ENCODE measurements at regions not wholly inside any gene's neighbourhood (a gene's known extent, or its start where the extent isn't known, plus 50 kb on each side); places are given as distances from the start of the nearest gene placed in this dataset.
"Not testable (repeated sequence)": the region's sequence is repeated elsewhere in the genome, so short reads cannot be mapped to it uniquely, and the experiment has no call there.

DNA sequence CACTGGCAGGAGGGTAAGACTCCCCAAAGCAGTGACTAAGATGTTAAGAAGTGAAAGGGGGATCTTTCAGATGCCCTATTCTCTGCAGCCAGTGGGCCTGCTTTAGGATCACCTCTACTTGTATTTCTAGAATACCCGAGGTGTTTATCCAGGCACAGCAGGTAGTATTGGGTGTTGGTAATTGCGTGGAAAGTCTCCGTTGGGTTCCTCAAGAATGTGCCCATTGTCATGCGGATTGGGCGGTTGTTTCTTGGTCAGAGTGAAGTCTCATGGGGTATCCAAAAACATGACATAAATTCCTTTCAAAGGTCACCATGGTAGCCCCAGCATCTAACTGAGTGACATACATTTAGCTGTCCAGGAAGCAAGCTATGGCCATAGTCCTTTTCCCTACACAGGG lies 308.8 kb downstream of the RPIA start:
- DNase-seq (ENCODE audit: extremely low spot score): no peak
- TF ChIP-seq, protein P1, sequence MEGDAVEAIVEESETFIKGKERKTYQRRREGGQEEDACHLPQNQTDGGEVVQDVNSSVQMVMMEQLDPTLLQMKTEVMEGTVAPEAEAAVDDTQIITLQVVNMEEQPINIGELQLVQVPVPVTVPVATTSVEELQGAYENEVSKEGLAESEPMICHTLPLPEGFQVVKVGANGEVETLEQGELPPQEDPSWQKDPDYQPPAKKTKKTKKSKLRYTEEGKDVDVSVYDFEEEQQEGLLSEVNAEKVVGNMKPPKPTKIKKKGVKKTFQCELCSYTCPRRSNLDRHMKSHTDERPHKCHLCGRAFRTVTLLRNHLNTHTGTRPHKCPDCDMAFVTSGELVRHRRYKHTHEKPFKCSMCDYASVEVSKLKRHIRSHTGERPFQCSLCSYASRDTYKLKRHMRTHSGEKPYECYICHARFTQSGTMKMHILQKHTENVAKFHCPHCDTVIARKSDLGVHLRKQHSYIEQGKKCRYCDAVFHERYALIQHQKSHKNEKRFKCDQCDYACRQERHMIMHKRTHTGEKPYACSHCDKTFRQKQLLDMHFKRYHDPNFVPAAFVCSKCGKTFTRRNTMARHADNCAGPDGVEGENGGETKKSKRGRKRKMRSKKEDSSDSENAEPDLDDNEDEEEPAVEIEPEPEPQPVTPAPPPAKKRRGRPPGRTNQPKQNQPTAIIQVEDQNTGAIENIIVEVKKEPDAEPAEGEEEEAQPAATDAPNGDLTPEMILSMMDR (IDR thresholded peaks at IDR 0.05; ENCODE audit: control extremely low read depth, extremely low read depth, low read depth, missing control alignments): no peak
- CTCF ChIA-PET: no interaction called here
- POLR2A ChIA-PET: no interaction called here

DNA sequence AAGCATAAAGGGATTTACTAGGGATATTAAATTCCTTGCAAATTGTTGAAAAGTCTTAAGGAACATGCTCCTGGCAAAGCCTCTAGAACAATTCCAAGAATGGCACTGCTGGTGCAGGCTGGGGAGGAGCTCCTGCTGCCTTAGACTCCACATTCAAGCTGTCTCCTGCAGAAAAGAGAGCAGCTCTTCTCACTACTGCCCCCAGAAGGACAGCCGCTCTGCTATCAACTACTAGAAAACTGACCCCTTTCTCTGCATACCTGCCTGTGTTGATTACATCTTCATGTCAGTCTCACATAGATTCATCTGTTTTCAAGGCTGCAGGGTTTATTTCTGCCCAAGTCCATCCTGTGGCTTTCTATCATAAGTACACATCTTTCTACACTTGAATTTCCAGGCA lies 312.8 kb downstream of the RPIA start:
- DNase-seq (ENCODE audit: extremely low spot score); CTCF ChIA-PET; POLR2A ChIA-PET: not testable (repeated sequence)

DNA sequence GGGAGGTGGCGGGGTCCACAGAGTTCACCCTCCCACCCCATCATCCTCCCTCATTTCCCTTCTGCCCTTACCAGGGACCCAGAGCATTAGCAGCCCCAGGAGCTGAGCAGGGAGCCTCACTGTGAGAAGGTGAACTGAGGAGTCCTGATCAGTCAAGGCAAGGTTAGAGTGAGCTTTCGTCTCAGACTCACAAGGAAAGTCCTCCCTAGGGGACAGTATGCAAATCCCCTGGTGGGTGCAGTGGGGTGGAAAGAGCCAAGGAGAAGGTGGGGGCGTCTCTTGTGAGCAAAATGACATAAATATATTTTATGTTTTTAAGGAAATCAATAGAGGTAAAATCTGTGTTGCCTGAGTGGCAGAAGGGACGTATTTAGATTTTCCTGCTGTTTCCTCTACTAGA lies 329.1 kb downstream of the RPIA start:
- CTCF ChIA-PET; DNase-seq (ENCODE audit: extremely low spot score); POLR2A ChIA-PET: not testable (repeated sequence)

DNA sequence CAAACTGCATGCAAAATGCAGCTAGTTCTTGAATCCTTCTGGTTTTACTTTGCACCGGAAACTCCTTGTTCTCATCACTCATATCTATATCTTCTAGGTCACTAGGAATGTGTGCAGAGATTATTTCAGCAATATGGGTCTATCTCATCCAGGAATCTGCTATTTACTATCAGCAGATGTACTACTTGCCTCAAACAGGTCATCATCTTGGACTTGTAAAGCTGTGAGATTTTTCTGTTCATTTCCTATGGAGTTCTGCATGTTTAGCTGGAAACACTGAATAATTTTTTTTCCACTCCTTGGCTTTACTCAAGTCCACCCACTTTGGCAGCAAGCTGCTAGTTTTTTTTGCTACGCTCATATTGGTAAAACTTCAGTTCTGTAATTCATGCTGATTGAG lies 334.8 kb downstream of the RPIA start:
- CTCF ChIA-PET, POLR2A ChIA-PET: not testable (repeated sequence)

DNA sequence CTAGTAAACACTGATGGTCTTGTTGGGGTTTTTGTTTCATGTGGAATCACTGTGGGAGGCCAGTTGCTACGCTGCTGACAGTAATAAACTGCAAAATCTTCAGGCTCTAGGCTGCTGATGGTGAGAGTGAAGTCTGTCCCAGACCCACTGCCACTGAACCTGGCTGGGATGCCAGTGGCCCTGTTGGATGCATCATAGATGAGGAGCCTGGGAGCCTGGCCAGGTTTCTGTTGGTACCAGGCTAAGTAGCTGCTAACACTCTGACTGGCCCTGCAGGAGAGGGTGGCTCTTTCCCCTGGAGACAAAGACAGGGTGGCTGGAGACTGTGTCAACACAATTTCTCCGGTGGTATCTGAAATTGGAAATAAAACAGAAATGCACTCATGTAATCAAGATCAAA lies 335.6 kb downstream of the RPIA start:
- not testable (repeated sequence) for DNase-seq (ENCODE audit: extremely low spot score)
- ChIA-PET POLR2A (interaction anchor here (0.8 to 0.9 kb wide), 4 partner anchors 168 to 195 kb away, joined by 3 to 11 read pairs (median 6); no protein-coding TSS in a partner anchor), CTCF (interaction anchor here (1.0 kb wide), 1 partner anchor 167 kb away, joined by 3 read pairs; no protein-coding TSS in a partner anchor)

More for the DNA sequence above, 334.8 kb downstream of the RPIA start:
- DNase-seq (ENCODE audit: extremely low spot score): not testable (repeated sequence)

DNA sequence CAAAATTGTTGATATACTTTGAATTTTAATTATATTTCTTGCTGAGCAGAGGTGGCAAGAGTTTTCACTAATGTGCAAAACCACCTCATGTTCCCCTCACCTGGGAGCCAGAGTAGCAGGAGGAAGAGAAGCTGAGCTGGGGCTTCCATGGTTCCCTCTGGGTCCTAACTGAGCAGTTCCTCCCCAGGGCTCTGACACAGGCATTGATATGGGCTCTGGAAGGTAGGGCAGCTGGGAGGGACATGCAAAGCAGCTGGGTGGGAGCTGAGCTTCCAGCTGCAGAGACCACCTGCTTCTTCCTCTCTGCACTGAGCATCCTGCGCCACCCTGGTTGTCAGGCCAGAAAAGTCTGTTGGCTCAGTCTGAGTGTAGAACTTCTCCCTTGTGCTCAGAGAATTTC lies 336.1 kb downstream of the RPIA start:
- CTCF ChIA-PET: interaction anchor here (1.0 kb wide), 1 partner anchor 168 kb away, joined by 3 read pairs; no protein-coding TSS in a partner anchor
- DNase-seq (ENCODE audit: extremely low spot score): not testable (repeated sequence)
- POLR2A ChIA-PET: interaction anchor here (0.8 to 0.9 kb wide), 4 partner anchors 168 to 196 kb away, joined by 3 to 11 read pairs (median 6); no protein-coding TSS in a partner anchor

DNA sequence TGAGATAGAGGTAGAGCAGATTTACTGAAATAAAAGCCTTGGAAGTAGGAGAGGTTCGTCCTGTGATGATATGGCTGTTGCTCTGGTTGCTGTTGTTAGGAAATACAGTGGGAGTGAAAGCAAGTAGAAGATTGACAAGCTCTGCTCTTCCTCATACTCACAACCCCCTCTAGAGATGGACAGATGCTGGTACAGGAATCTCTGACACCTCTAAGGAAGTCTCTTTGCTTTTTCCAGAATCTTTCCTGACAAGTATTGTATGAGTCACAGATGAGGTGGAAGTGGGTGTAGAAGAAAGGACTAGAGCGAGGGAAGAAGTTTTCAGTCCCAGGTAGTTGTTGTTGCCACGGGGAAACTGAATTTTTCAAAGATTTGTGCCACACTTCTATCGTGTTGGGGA lies 337.8 kb downstream of the RPIA start:
- ChIA-PET POLR2A (interaction anchor here (0.7 kb wide), 1 partner anchor 182 kb away, joined by 3 read pairs; no protein-coding TSS in a partner anchor), CTCF (interaction anchor here (1.1 to 2.1 kb wide), 3 partner anchors 171 to 199 kb away, joined by 3 to 10 read pairs (median 3); no protein-coding TSS in a partner anchor)
- DNase-seq (ENCODE audit: extremely low spot score): not testable (repeated sequence)

DNA sequence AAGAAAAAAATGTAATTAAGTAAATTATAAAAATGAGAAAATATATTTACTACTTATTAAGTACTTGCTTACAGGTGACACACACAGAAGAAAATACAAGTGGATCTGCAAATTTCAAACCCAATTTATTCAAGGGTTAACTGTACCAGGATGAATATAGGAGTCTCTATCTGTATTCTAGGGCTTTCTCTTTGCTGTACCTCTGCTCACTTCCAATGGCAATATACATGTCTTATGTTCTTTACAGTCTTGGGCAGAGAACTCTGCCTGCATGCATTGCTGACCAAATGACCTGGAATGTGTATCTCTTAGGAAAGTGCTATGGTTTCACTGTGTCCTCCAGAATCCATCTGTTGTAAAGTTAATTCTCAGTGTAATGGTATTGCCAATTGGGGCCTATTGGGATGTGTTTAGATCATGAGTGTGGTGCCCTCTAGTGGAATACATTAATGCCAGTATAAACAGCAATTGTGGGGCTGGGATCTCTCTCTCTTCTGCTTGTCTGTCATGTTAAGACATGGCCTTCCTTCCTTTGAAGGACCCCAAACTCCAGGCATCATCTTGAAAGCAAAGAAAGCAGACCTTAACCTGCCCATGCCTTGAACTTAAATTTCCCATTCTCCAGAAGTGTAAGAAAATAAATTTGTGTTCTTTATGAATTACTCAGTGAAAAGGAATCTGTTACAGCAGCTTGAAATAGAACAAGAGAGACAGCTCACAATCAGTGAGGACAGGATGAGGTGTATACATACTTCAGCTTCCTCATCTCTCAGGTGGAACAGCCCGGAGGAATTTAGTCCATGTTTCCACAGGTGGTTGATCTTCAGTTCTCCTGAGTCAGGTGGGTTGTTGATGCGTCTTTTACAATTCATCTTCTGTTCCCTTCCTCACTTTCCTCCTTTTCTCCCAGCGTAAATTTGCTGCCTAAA lies 356.9 kb downstream of the RPIA start:
- POLR2A ChIA-PET; CTCF ChIA-PET; DNase-seq (ENCODE audit: extremely low spot score): not testable (repeated sequence)
- TF ChIP-seq, protein P1 (IDR thresholded peaks at IDR 0.05; ENCODE audit: control extremely low read depth, extremely low read depth, low read depth, missing control alignments): peak; percentile 71

DNA sequence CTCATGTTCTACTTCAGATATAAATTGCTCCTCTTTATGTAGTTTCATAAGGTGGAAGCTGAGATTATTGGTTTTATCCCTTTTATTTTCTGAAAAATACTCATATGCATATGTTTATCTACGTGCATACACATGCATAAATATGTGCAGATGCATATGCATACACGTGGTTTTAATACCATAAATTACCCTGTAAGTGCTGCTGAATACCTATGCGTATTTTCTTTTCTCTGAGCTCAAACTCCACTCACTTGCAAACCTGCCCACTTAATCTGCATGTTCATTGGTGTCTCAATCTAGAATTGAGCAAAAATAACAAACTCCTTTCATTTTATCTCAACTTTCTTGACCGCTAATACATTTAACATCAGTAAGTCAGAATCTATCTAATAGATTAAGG lies 367.1 kb downstream of the RPIA start:
- POLR2A ChIA-PET; DNase-seq (ENCODE audit: extremely low spot score); CTCF ChIA-PET: not testable (repeated sequence)

DNA sequence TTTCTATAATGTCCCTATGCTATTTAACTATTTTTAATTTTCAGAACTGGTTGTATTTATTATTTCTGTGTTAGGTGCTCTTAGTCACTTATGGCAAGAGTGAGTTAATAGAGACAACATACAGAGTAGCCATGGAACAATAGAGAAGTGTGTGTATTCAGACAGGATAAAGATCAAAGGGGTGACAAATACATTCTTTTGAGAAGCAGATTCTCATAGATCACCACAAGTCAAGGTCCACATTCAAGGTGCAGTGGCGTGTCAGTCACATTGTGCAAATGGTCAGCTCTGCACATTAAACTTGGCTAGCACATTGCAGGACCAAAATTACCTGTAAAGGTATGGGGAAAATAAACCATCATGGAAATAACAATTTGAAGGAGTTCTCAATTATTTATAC lies 369.7 kb downstream of the RPIA start:
- DNase-seq (ENCODE audit: extremely low spot score); POLR2A ChIA-PET; CTCF ChIA-PET: not testable (repeated sequence)

DNA sequence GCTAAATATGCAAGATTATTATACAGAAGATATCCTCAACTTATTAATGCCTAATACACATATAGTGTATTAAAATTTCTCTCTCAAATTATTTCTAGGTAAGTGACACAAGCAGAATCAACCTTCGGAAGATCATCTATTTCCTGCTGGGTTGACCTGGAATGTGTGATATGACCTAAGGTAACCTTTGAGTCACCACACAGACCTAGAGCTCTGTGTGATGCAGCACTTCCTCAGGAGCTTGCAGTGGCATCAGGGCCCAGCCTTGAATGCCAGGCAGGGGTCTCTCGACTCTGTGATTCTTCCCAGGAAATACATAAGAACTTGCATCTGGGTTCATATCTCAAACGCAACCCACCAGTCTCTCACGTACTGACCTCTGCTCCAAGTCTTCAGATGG lies 385.3 kb downstream of the RPIA start:
- DNase-seq (ENCODE audit: extremely low spot score); CTCF ChIA-PET; POLR2A ChIA-PET: not testable (repeated sequence)

DNA sequence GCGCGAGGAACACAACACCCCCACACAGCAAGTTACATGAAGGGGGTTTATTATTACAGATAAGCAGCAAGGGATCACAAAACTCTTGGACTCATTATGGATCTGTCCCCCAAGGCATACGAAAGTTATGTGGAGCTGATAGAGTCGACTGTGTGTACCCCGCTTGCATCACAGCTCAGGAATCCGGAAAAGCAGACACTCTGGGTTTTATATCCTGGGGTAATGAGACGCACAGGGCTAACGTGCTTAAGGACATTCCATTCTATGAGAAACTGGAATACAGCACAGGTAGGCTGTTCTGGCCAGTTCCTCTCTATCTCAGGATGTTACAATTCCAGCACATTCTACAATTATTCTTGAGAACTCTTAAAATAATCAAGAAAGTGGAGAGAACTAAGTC lies 401.4 kb downstream of the RPIA start:
- CTCF ChIA-PET; POLR2A ChIA-PET; DNase-seq (ENCODE audit: extremely low spot score): not testable (repeated sequence)

DNA sequence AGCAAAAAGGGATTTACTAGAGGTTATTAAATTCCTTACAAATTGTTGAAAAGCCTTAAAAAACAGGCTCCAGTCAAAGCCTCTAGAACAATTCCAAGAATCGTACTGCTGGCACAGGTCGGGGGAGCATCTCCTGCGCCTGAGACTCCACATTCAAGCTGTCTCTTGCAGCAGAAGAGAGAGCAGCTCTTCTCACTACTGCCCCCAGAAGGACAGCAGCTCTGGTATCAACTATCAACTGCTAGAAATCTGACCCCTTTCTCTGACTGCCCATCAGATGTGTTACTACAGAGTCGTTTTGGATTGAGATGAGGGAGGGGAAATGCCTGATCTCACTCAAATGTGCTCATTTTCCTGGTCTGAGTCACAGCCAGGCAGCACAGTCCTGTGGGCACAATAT lies 403.6 kb downstream of the RPIA start:
- DNase-seq (ENCODE audit: extremely low spot score); POLR2A ChIA-PET; CTCF ChIA-PET: not testable (repeated sequence)

DNA sequence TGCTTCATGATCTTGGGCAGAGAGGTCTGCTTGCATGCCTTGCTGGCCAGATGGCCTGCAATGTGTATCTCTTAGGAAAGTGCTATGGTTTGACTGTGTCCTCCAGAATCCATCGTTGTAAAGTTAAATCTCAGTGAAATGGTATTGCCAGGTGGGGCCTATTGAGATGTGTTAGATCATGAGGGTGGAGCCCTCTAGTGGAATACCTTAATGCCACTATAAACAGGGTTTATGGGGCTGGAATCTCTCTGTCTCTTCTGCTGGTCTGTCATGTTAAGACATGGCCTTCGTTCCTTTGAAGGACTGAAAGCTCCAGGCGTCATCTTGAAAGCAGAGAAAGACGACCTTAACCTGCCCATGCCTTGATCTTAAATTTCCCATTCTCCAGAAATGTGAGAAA lies 411.1 kb downstream of the RPIA start:
- CTCF ChIA-PET; DNase-seq (ENCODE audit: extremely low spot score); POLR2A ChIA-PET: not testable (repeated sequence)

DNA sequence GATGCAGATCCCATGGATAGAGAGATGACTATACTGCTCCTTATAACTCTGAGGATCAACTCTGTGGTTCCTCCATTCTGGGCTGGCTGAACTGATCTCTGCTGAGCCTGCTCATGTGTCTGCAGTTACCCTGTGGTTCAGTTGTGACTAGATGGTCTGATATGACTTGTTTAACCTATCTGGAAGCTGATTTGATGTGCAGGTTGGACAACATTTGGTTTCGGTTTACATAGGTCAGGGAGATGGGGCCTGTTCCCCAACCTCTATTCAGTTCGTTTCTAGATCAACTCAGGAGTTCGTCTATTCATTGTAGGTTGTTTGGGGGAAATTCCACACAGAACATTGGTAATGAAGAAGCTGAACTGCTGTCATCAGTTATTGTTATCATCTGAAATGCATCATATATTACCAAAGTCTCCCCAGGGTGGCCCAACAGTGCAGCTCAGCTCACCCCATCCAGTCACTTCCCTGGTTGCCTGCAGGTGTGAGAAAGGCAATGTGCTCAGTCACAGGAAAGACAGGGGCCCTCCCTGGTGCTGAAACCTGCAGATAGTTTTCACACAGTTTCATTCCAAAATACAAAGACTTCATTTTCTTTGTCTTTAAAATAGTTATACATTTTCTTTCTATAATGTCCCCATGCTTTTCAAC lies 415.0 kb downstream of the RPIA start:
- CTCF ChIA-PET; DNase-seq (ENCODE audit: extremely low spot score); POLR2A ChIA-PET: not testable (repeated sequence)

Data from GM10248 (cell line).